ENCODE measurements at regions not wholly inside any gene's neighbourhood (a gene's known extent, or its start where the extent isn't known, plus 50 kb on each side); places are given as distances from the start of the nearest gene placed in this dataset.
"Not testable (repeated sequence)": the region's sequence is repeated elsewhere in the genome, so short reads cannot be mapped to it uniquely, and the experiment has no call there.

DNA sequence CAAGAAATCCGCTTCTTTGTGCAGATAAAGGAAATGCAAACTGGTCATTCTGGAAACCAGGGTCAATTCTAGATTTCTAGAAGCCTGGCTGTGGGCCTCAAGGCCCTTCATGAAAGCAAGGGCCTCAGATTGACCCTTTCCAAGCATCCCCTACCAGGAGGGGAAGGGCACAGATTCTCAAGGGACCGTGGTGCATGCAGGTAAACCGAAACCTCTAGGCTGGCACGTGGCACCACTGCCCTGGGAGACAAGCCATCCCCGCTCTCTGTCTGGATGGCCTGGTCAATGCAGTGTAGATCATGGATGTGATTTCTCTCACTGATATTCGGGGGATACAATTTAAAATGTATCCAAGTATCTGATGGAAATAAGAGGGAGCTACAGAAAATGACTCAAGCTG, 69.4 kb downstream of the TOMM20 start:
- H3K4me3 ChIP-seq (ENCODE audit: low read length): no peak overlapping the region
- no peaks in the 10 kb centered on the region for H3K27me3 ChIP-seq (ENCODE audit: control insufficient read depth, insufficient read depth)
- ATAC-seq: no peak
- intact Hi-C loops (cut with DNase I): no loop called here
- H3K9me3 ChIP-seq (ENCODE audit: control insufficient read depth, low read length): no peaks in the 10 kb centered on the region
- peaks cover 6% of the 10 kb centered on the region for H3K4me1 ChIP-seq (ENCODE audit: control insufficient read depth, insufficient read depth, low read length)
- 79% methylated on average over 6 of the region's 6 CpGs for WGBS
- no peak for DNase-seq
- no peak overlapping the region for H3K27ac ChIP-seq (ENCODE audit: low read length)

DNA sequence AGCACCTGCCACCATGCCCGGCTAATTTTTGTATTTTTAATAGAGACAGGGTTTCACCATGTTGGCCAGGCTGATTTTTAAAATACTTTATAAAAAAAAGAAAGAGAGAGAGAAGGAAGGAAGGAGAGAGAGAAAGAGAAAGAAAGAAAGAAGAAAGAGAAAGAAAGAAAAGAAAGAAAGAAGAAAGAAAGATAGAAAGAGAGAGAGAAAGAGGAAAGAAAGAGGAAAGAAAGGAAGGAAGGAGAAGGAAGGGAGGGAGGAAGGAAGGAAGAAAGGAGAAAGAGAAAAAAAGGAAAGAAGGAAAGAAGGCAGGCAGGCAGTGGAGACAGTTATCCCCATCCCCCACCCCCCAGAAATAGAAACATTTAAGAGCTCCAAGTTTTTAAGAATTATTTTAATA, 69.9 kb downstream of the TOMM20 start:
- no peaks in the 10 kb centered on the region for H3K27me3 ChIP-seq (ENCODE audit: control insufficient read depth, insufficient read depth)
- intact Hi-C loops (cut with DNase I): no loop called here
- no peak overlapping the region for H3K4me3 ChIP-seq (ENCODE audit: low read length)
- H3K4me1 ChIP-seq (ENCODE audit: control insufficient read depth, insufficient read depth, low read length): peaks cover 6% of the 10 kb centered on the region
- WGBS: 59% methylated on average over 1 of the region's 1 CpG
- ATAC-seq (no peak), DNase-seq (no peak)
- no peaks in the 10 kb centered on the region for H3K9me3 ChIP-seq (ENCODE audit: control insufficient read depth, low read length)
- no peak overlapping the region for H3K27ac ChIP-seq (ENCODE audit: low read length)

DNA sequence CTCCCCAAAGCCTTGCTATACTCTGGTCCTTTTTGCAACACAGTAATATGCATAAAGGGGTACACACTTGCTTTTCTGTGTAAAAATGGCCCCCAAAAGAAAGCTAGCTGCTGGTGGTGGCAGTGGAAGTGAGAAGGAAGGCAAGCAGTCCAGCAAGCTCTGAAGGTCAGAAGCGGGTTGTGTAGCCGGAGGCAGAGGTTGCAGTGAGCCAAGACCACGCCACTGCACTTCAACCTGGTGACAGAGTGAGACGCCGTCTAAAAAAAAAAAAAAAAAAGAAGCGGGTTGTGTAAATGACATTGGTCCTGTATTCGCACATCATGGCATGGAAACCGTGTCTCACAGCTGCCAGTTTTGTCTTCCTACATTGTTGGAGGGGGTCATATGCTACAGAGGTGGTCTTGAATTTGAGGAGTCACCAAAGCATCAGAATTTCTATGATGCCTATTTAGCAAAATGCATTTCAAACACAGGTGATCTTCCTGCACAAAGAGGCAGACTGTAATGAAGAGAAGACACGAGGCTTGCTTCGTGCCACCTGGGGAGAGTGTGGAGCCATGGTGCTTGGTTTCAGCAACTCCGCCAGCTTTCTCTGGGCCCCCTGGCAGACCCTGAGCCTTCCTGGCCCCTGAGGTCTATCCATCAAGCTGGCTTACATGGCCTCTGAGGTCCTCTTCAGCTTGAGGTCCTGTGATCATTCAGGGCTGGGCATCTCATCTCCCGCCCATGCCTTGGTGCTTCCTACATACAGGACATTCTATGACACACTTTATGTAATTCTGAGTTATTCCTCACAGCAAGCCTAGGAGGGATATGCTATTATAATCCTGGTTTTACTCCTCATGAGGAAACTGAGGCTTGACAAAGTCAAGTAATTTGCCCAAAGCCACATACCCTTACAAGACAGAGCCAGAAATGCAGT, 71.0 kb downstream of the TOMM20 start:
- no peak for ATAC-seq
- 86% methylated on average over 12 of the region's 12 CpGs for WGBS
- Histone ChIP-seq H3K9me3 (ENCODE audit: control insufficient read depth, low read length) (no peaks in the 10 kb centered on the region), H3K27me3 (ENCODE audit: control insufficient read depth, insufficient read depth) (no peaks in the 10 kb centered on the region), H3K4me1 (ENCODE audit: control insufficient read depth, insufficient read depth, low read length) (peaks cover 2% of the 10 kb centered on the region), H3K4me3 (ENCODE audit: low read length) (no peak overlapping the region), H3K27ac (ENCODE audit: low read length) (no peak overlapping the region)
- intact Hi-C loops (cut with DNase I): no loop called here
- no peak for DNase-seq

DNA sequence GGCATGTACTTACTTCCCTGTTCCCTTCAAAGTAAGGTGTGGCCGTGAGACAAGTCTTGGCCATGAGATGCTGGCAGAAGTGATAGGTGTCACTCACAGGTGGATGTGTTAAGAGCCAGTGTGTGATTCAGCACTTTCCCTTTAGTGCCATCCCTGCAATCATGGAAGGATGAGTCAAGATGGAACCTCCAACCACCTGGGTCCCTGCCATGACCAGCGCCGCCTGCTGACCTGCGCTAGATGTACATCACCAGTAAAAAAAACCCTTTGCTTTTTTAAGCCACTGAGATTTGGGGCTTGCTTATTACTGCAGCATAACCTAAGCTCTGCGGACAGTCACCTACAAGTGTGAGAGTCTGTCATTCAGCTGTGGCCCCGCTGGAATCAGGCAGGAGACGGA, 71.7 kb downstream of the TOMM20 start:
- 88% methylated on average over 7 of the region's 7 CpGs for WGBS
- Histone ChIP-seq H3K27ac (ENCODE audit: low read length) (no peak overlapping the region), H3K9me3 (ENCODE audit: control insufficient read depth, low read length) (no peaks in the 10 kb centered on the region), H3K4me1 (ENCODE audit: control insufficient read depth, insufficient read depth, low read length) (peaks cover 3% of the 10 kb centered on the region), H3K4me3 (ENCODE audit: low read length) (no peak overlapping the region), H3K27me3 (ENCODE audit: control insufficient read depth, insufficient read depth) (no peaks in the 10 kb centered on the region)
- DNase-seq (no peak), ATAC-seq (no peak)
- intact Hi-C loops (cut with DNase I): no loop called here

DNA sequence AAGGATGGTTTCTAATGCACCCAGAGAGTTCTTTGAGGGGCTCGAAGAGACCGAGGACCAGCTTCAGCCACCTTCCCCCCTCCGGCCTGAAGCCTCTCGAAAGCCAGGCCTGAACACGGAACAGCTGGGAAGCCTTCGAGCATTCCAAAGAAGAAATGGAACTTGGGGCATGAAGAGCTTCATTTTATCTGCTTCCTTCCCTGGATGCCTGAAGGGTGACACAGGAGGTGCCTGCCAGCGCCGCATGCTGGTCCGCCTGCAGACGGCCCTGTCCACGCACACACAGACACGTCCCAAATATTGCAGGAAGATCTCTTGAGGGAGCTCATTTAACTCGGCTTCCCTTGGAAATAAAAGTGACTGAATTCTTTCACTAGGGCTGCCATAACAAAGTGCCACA, 73.7 kb downstream of the TOMM20 start:
- H3K27me3 ChIP-seq (ENCODE audit: control insufficient read depth, insufficient read depth): no peaks in the 10 kb centered on the region
- H3K4me1 ChIP-seq (ENCODE audit: control insufficient read depth, insufficient read depth, low read length): peaks cover 5% of the 10 kb centered on the region
- 60% methylated on average over 13 of the region's 13 CpGs for WGBS
- ATAC-seq (no peak), DNase-seq (no peak)
- no peaks in the 10 kb centered on the region for H3K9me3 ChIP-seq (ENCODE audit: control insufficient read depth, low read length)
- intact Hi-C loops (cut with DNase I): no loop called here
- H3K27ac ChIP-seq (ENCODE audit: low read length): no peak overlapping the region
- no peak overlapping the region for H3K4me3 ChIP-seq (ENCODE audit: low read length)

DNA sequence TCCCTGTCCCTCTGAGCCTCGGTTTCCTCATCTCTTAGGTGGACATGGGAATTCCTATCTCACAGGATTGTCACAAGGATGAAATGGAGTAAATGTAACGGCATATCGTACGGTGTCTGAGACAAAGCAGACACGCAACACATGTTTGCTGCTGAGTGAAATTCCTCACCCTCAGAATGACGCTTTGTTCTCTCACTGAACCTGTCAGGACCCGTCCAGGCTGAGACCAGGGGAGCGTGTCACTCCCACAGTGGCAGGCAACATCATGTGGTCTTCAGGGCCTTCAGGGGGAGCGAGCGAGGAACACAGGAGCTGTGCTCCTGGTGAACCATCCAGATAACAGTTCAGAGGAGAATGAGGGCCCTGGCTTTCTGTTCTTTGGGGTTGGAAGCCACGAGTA, 74.2 kb downstream of the TOMM20 start:
- Histone ChIP-seq H3K9me3 (ENCODE audit: control insufficient read depth, low read length) (no peaks in the 10 kb centered on the region), H3K27me3 (ENCODE audit: control insufficient read depth, insufficient read depth) (no peaks in the 10 kb centered on the region), H3K4me1 (ENCODE audit: control insufficient read depth, insufficient read depth, low read length) (peaks cover 6% of the 10 kb centered on the region), H3K4me3 (ENCODE audit: low read length) (no peak overlapping the region), H3K27ac (ENCODE audit: low read length) (no peak overlapping the region)
- DNase-seq (no peak), ATAC-seq (no peak)
- intact Hi-C loops (cut with DNase I): no loop called here
- 95% methylated on average over 11 of the region's 11 CpGs for WGBS

DNA sequence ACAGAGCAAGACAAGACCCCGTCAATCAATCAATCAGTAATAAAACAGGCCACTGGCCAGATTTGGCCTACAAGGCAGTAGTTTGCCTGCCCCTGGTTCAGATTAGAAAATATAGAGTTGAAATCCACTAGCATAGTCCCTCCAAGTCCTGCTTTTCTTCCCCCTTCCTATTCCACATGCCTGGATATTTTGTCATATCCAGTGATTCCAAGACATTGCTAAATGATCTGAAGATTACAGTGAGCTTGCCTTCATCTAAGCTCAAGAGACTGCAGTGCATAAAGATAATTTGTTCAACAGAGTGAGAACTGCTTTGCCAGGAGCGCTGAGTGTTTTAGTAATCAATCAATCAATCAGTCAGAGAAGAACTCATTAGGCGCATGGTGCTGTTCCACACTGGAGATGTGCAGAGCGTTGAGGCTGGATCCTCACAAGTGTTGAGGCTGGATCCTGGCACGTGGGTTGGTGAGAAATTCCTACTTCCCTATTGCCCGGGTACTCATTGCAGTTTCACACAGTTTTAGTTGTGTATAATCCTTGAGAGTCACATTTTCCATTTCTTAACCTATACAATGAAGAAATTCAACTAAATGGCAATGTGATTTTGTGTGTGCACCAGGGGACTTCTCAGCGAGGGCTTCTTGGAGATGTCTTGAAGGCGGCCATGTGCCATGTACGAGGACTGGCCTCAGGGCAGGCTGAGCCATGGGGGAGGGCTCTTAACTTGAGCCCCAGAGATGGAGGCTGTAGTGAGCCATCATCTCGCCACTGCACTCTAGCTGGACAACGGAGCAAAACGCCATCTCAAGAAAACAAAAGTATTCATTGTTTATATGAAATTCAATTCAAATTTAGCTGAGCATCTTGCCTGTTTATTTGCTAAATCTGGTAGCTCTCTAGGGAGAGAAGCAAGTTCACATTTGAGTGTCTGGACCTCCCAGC, 76.3 kb downstream of the TOMM20 start:
- Histone ChIP-seq H3K27ac (ENCODE audit: low read length) (peak overlapping the region; percentile 17), H3K4me1 (ENCODE audit: control insufficient read depth, insufficient read depth, low read length) (peaks cover 12% of the 10 kb centered on the region), H3K4me3 (ENCODE audit: low read length) (no peak overlapping the region), H3K9me3 (ENCODE audit: control insufficient read depth, low read length) (no peaks in the 10 kb centered on the region), H3K27me3 (ENCODE audit: control insufficient read depth, insufficient read depth) (no peaks in the 10 kb centered on the region)
- DNase-seq (peak in 1 of 3 donors; percentile 32), ATAC-seq (no peak)
- 78% methylated on average over 12 of the region's 12 CpGs for WGBS
- intact Hi-C loops (cut with DNase I): no loop called here

DNA sequence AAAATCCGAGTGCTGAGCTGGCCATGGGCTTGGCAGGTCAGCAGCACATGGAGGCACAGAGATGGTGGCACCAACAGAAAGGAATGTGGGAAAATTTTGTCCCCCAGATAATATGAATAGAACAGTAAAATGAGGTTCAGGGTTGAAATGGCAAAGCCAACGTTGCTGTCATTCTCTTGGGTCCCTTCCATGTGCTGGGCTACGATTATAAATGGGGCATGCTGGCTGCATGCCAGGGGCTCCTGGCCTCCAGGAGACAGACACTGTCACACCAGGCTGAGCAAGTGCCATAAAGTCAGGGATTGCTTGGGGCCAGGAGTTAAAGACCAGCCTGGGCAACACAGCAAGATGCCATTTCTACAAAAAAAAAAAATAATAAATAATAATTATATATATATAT, 77.1 kb downstream of the TOMM20 start:
- H3K4me1 ChIP-seq (ENCODE audit: control insufficient read depth, insufficient read depth, low read length): peaks cover 15% of the 10 kb centered on the region
- ATAC-seq (no peak), DNase-seq (peak in 2 of 3 donors; percentile 21 to 68)
- H3K9me3 ChIP-seq (ENCODE audit: control insufficient read depth, low read length): no peaks in the 10 kb centered on the region
- 36% methylated on average over 3 of the region's 3 CpGs for WGBS
- no peaks in the 10 kb centered on the region for H3K27me3 ChIP-seq (ENCODE audit: control insufficient read depth, insufficient read depth)
- intact Hi-C loops (cut with DNase I): no loop called here
- H3K27ac ChIP-seq (ENCODE audit: low read length): peak overlapping the region; percentile 61
- no peak overlapping the region for H3K4me3 ChIP-seq (ENCODE audit: low read length)

DNA sequence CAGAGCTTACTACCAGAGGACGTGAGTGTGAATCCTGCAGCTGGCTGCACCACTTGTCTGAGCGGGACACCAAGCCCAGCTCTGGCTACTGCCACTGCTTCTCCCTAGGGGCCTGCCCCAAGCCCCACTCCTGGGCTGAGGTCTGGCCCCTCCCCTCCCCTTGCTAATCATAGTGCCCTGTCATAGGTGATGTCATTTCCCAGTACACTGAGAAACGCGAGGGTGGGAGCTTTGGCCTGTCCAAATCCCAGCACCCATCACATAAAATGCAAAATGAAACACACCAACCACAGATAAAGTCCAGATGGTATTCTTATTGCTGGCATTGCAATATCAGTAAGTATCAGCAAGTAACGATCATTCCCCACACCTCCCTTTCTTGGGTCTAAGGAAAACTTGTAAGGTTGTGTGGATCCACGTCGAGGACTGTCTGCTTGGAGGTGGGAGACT, 77.7 kb downstream of the TOMM20 start:
- Histone ChIP-seq H3K4me1 (ENCODE audit: control insufficient read depth, insufficient read depth, low read length) (peaks cover 15% of the 10 kb centered on the region), H3K9me3 (ENCODE audit: control insufficient read depth, low read length) (no peaks in the 10 kb centered on the region), H3K27ac (ENCODE audit: low read length) (peak overlapping the region; percentile 28), H3K4me3 (ENCODE audit: low read length) (no peak overlapping the region), H3K27me3 (ENCODE audit: control insufficient read depth, insufficient read depth) (no peaks in the 10 kb centered on the region)
- intact Hi-C loops (cut with DNase I): no loop called here
- ATAC-seq: peak; percentile 59 to 62
- peak; percentile 71 to 85 (median 82) for DNase-seq
- WGBS: 48% methylated on average over 7 of the region's 7 CpGs

DNA sequence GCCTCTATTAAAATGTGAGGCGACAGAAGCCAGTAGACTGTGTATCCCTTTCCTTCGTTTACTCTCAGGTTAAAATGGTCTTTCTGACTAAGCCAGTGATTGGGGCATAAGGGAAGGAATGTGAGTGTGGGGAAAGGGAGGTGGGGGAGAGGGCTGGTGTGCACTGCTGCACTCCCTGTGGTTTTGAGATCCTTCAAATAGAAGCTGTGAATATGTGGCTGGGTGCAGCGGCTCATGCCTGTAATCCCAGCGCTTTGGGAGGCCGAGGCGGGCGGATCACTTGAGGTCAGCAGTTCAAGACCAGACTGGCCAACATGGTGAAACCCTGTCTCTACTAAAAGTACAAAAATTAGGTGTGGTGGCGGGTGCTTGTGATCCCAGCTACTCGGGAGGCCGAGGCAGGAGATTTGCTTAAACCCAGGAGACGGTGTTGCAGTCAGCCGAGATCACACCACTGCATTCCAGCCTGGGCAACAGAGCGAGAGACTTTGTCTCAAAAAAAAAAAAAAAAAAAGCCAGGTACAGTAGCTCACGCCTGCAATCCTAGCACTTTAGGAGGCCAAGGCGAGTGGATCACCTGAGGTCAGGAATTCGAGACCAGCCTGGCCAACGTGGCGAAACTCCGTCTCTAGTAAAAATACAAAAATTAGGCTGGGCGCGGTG, 78.8 kb downstream of the TOMM20 start:
- intact Hi-C loops (cut with DNase I): loop anchor here in 1 of 4 donors (5.0 kb wide), 1 partner anchor 53 kb away; no protein-coding TSS in a partner anchor
- H3K9me3 ChIP-seq (ENCODE audit: control insufficient read depth, low read length); H3K4me3 ChIP-seq (ENCODE audit: low read length); H3K27ac ChIP-seq (ENCODE audit: low read length); ATAC-seq; DNase-seq; H3K27me3 ChIP-seq (ENCODE audit: control insufficient read depth, insufficient read depth): not testable (repeated sequence)
- peaks cover 15% of the 10 kb centered on the region for H3K4me1 ChIP-seq (ENCODE audit: control insufficient read depth, insufficient read depth, low read length)
- WGBS: 95% methylated on average over 21 of the region's 21 CpGs

All from right cardiac atrium (tissue), 5 donors.